Motor neuron (in vitro differentiated cells): ENCODE measurements at regions not wholly inside any gene's neighbourhood (a gene's known extent, or its start where the extent isn't known, plus 50 kb on each side); places are given as distances from the start of the nearest gene placed in this dataset.

Experiments used
- ATAC-seq, 8 experiments: fragments of 200-7000 bp; cut with Tn5 transposase; replicated peaks in 6 of 8; 2 replicates each; pipeline ENCODE4 v1.8.0; 2021; ENCODE audit warnings: mild to moderate bottlenecking in 8 of 8, moderate library complexity in 8 of 8
- H3K27ac ChIP-seq, 2 donors: fragments of 250-450 bp; sonication (Bioruptor Pico); 2 replicates each; pipeline ENCODE4 v1.9.0; 2021; ENCODE audit warnings: antibody characterized with exemption in 2 of 2, mild to moderate bottlenecking in 2 of 2, moderate library complexity in 1 of 2
- H3K4me1 ChIP-seq, 2 donors: fragments of 250-450 bp; sonication (Bioruptor Pico); replicated peaks in 1 of 2; 2 replicates each; pipeline ENCODE4 v1.6.1; 2021; ENCODE audit warnings: antibody characterized with exemption in 2 of 2, mild to moderate bottlenecking in 2 of 2, moderate library complexity in 1 of 2
- H3K4me3 ChIP-seq, 5 donors: fragments of 250-450 bp; sonication (Bioruptor Pico); 2 replicates each; pipeline ENCODE4 v1.9.0; 2021; ENCODE audit warnings: antibody characterized with exemption in 5 of 5, mild to moderate bottlenecking in 5 of 5, moderate library complexity in 4 of 5
- WGBS, 10 experiments: fragments of 450-650 bp; shearing (Covaris generic); methylation state at CpG; one replicate each; pipeline ENCODE4 v1.0.0; 2022; 5-methylcytosine and 5-hydroxymethylcytosine counted together
- in situ Hi-C, 9 experiments: fragments of 400-800 bp; cut with MboI; loops; one replicate each; pipeline ENCODE4 v1.15.0; 2021; ENCODE audit warnings: low sequenced_read_pairs in 9 of 9, low pct_unique_long_range_greater_than_20kb in 2 of 9; ENCODE audit not compliant: unreplicated experiment in 9 of 9

- no peak for ATAC-seq
- WGBS, 10 experiments = 18 to 89% (median 56%) methylated on average over 1 to 6 of the region's 6 CpGs
- in situ Hi-C loops = no loop called here
Observed at GRCh38 chr3:27824312-27825200, 102.4 kb upstream of the EOMES start.

GRCh38 chr3:27826448-27826847, 104.3 kb upstream of the EOMES start:
- in situ Hi-C loops = no loop called here
- H3K4me3 ChIP-seq = no peak overlapping the region
- no peak for ATAC-seq
- no peaks in the 10 kb centered on the region for H3K4me1 ChIP-seq
- H3K27ac ChIP-seq = no peak overlapping the region

More at GRCh38 chr3:27824312-27825200, 102.4 kb upstream of the EOMES start:
- Histone ChIP-seq H3K4me1 (no peaks in the 10 kb centered on the region), H3K4me3 (no peak overlapping the region), H3K27ac (no peak overlapping the region)

GRCh38 chr3:27827041-27827440, 104.9 kb upstream of the EOMES start:
- Histone ChIP-seq H3K4me1 (no peaks in the 10 kb centered on the region), H3K4me3 (no peak overlapping the region), H3K27ac (no peak overlapping the region)
- WGBS, 10 experiments = 40 to 100% (median 68%) methylated on average over 1 to 3 of the region's 3 CpGs; no CpG with 5 or more reads in 2 of the 10 experiments
- ATAC-seq = no peak
- in situ Hi-C loops = no loop called here

GRCh38 chr3:27840807-27841594, 118.9 kb upstream of the EOMES start:
- 0 to 100% (median 63%) methylated on average over 1 to 2 of the region's 2 CpGs for WGBS, 10 experiments
- H3K4me1 ChIP-seq = no peaks in the 10 kb centered on the region
- no peak overlapping the region for H3K4me3 ChIP-seq
- no peak overlapping the region for H3K27ac ChIP-seq
- ATAC-seq = no peak
- in situ Hi-C loops = no loop called here

- WGBS, 10 experiments = 0 to 83% (median 70%) methylated on average over 1 of the region's 1 CpG; no CpG with 5 or more reads in 5 of the 10 experiments
- ATAC-seq = no peak
- Histone ChIP-seq H3K4me1 (no peaks in the 10 kb centered on the region), H3K4me3 (no peak overlapping the region), H3K27ac (no peak overlapping the region)
- in situ Hi-C loops = no loop called here
Observed at GRCh38 chr3:27844052-27844675, 122.0 kb upstream of the EOMES start.

GRCh38 chr3:27847697-27848096, 125.6 kb upstream of the EOMES start:
- no peak overlapping the region for H3K27ac ChIP-seq
- H3K4me1 ChIP-seq = no peaks in the 10 kb centered on the region
- 0 to 88% (median 54%) methylated on average over 2 to 6 of the region's 6 CpGs; no CpG with 5 or more reads in 2 of the 10 experiments for WGBS, 10 experiments
- no peak for ATAC-seq
- in situ Hi-C loops = no loop called here
- H3K4me3 ChIP-seq = no peak overlapping the region

GRCh38 chr3:27848826-27849225, 126.7 kb upstream of the EOMES start:
- WGBS, 10 experiments = 0 to 83% (median 57%) methylated on average over 1 of the region's 1 CpG; no CpG with 5 or more reads in 1 of the 10 experiments
- no peak for ATAC-seq
- in situ Hi-C loops = no loop called here
- Histone ChIP-seq H3K4me1 (no peaks in the 10 kb centered on the region), H3K27ac (no peak overlapping the region), H3K4me3 (no peak overlapping the region)

- 50 to 100% (median 100%) methylated on average over 1 of the region's 1 CpG; no CpG with 5 or more reads in 7 of the 10 experiments for WGBS, 10 experiments
- ATAC-seq = no peak
- Histone ChIP-seq H3K27ac (no peak overlapping the region), H3K4me3 (no peak overlapping the region), H3K4me1 (no peaks in the 10 kb centered on the region)
- in situ Hi-C loops = no loop called here
Observed at GRCh38 chr3:27859821-27860220, 137.7 kb upstream of the EOMES start.

GRCh38 chr3:27861046-27862036, 139.2 kb upstream of the EOMES start:
- ATAC-seq = no peak
- in situ Hi-C loops = no loop called here
- no peak overlapping the region for H3K27ac ChIP-seq

GRCh38 chr3:27865731-27866130, 143.6 kb upstream of the EOMES start:
- ATAC-seq = no peak
- in situ Hi-C loops = no loop called here
- Histone ChIP-seq H3K4me3 (no peak overlapping the region), H3K4me1 (no peaks in the 10 kb centered on the region), H3K27ac (no peak overlapping the region)

More at GRCh38 chr3:27861046-27862036, 139.2 kb upstream of the EOMES start:
- no peak overlapping the region for H3K4me3 ChIP-seq
- H3K4me1 ChIP-seq = no peaks in the 10 kb centered on the region
- WGBS, 10 experiments = 0 to 80% (median 55%) methylated on average over 1 to 6 of the region's 6 CpGs; no CpG with 5 or more reads in 2 of the 10 experiments

- in situ Hi-C loops = no loop called here
- Histone ChIP-seq H3K27ac (no peak overlapping the region), H3K4me1 (no peaks in the 10 kb centered on the region), H3K4me3 (no peak overlapping the region)
- no peak for ATAC-seq
Observed at GRCh38 chr3:27869152-27869551, 147.0 kb upstream of the EOMES start.
